HUES6 (cell line): ENCODE measurements at regions not wholly inside any gene's neighbourhood (a gene's known extent, or its start where the extent isn't known, plus 50 kb on each side); places are given as distances from the start of the nearest gene placed in this dataset.

Experiments
- H3K27ac ChIP-seq: 2 replicates; pipeline ENCODE4 v1.7.0; 2013; ENCODE audit warnings: low read depth, mild to moderate bottlenecking, low read length, inconsistent platforms
- H3K27me3 ChIP-seq: 2 replicates; pipeline ENCODE4 v1.6.1; 2013; ENCODE audit warnings: low read length; ENCODE audit not compliant: control insufficient read depth, insufficient read depth
- H3K36me3 ChIP-seq: 2 replicates; pipeline ENCODE4 v1.6.1; 2013; ENCODE audit warnings: low read length; ENCODE audit not compliant: control insufficient read depth, insufficient read depth
- H3K4me1 ChIP-seq: 2 replicates; pipeline ENCODE4 v1.6.1; 2013; ENCODE audit warnings: low read length; ENCODE audit not compliant: control insufficient read depth, insufficient read depth
- H3K4me3 ChIP-seq: 2 replicates; pipeline ENCODE4 v1.5.1; 2013; ENCODE audit warnings: low read depth, low read length
- H3K9ac ChIP-seq: one replicate; pipeline ENCODE4 v1.6.1; 2013; ENCODE audit warnings: mild to moderate bottlenecking, low read length
- H3K9me3 ChIP-seq: 2 replicates; pipeline ENCODE4 v1.6.1; 2013; ENCODE audit warnings: low read depth, low read length; ENCODE audit not compliant: control insufficient read depth, insufficient read depth

DNA sequence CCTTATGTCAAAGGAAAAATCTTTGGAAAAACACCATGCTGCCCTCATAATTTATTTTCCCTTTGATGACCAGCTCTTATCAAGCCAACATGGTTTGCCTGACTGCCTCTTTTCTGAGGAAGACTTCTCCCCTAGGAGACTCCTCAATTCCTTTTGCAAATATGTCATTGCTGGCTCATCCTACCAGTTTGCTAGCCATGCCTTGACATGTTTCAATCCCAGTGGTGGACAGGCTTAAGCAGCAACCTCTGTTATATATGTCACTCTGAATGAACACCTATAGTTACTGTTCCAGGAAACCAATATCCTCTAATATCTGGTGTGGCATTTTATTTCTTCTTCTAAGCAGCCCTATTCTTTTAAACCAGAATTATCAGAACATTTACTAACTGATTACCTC lies 615.8 kb downstream of the HTR1A start:
- Histone ChIP-seq H3K27me3 (no peaks in the 10 kb centered on the region), H3K9ac (no peak overlapping the region), H3K4me3 (no peak overlapping the region), H3K4me1 (peaks cover 8% of the 10 kb centered on the region; the same call in 1 of the 2 replicates), H3K27ac (no peak overlapping the region), H3K36me3 (no peaks in the 10 kb centered on the region), H3K9me3 (peaks cover 4% of the 10 kb centered on the region; the same call in 1 of the 2 replicates)

DNA sequence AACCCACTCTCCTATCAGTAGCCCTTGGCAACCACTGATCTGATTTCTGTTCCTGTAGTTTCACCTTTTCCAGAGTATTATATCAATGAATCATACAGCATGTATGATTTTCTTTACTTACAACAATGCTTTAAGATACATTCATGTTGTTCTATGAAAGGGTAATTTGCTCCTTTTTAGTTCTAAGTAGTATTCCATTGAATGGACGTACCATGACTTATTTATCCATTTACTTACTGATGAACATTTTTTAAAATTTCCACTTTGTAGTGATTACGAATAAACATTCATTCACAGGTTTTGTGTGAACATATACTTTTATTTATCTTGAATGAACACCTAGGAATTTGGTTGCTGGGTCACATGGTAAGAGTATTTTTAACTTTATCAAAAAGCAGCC lies 620.8 kb downstream of the HTR1A start:
- H3K9me3 ChIP-seq, result peaks cover 10% of the 10 kb centered on the region
- H3K4me1 ChIP-seq, result peaks cover 8% of the 10 kb centered on the region; the same call in 1 of the 2 replicates
- H3K27me3 ChIP-seq, result no peaks in the 10 kb centered on the region
- H3K9ac ChIP-seq, result no peak overlapping the region
- H3K27ac ChIP-seq, result no peak overlapping the region
- no peak overlapping the region for H3K4me3 ChIP-seq
- no peaks in the 10 kb centered on the region for H3K36me3 ChIP-seq

DNA sequence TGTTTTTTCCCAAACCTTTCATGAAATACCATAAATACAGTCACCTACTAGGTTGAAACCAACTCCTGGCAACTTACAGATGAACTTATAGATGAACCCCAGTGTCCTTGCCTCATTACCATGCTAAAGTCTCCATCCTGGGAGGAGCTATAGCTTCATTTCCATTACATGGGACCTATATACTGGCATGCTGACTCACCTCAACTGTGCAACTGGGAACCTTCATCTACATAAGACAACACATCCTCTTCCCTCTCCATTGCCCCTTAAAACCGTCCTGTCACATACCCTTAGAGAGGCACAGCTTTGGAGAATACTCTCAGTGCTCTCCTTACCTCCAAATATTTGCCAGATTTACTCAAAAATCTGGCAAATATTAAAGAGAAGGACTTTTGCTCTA lies 638.3 kb downstream of the HTR1A start:
- Histone ChIP-seq H3K9ac (no peak overlapping the region), H3K4me1 (peaks cover 8% of the 10 kb centered on the region; the same call in 1 of the 2 replicates), H3K27ac (no peak overlapping the region), H3K9me3 (no peaks in the 10 kb centered on the region), H3K4me3 (no peak overlapping the region), H3K27me3 (no peaks in the 10 kb centered on the region), H3K36me3 (no peaks in the 10 kb centered on the region)

DNA sequence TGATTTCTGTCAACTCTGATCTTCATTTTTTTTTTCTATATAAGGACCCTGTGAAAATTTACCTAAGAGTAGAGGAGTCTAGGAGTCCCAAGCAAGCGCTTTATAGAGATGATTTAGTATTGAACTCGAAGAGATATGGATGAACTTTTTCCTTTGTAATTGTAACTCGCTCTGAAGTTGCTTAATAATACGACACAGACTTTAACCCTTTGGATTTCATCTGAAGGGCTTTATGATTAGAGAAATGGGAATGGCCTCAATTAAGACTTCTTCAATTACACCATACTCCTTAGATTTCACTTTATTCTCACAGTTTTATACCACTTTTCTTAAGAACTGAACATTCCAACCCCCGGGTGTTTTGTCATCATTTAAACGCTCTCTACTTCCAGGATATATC lies 647.7 kb downstream of the HTR1A start:
- Histone ChIP-seq H3K27ac (no peak overlapping the region), H3K36me3 (no peaks in the 10 kb centered on the region), H3K27me3 (no peaks in the 10 kb centered on the region), H3K4me1 (no peaks in the 10 kb centered on the region), H3K4me3 (no peak overlapping the region), H3K9me3 (no peaks in the 10 kb centered on the region), H3K9ac (no peak overlapping the region)

DNA sequence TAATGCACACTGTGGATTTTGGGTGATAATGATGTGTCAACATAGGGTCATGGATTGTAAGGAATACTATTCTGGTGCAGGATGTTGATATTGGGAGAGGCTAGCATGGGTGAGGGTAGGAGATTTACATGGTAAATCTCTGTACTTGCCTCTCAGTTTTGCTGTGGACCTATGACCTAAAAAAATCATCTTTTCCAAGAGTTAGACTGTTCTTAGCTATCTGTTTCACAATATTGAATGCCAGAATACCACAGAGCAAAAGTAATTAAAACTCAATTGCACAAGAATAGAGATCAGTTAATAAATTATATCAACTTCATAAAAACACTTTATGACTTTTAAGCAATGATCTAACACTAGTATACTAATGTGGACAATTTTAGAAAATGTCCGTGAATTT lies 651.6 kb downstream of the HTR1A start:
- H3K36me3 ChIP-seq, result no peaks in the 10 kb centered on the region
- no peak overlapping the region for H3K4me3 ChIP-seq
- no peak overlapping the region for H3K9ac ChIP-seq
- no peaks in the 10 kb centered on the region for H3K27me3 ChIP-seq
- H3K27ac ChIP-seq, result no peak overlapping the region
- no peaks in the 10 kb centered on the region for H3K9me3 ChIP-seq
- H3K4me1 ChIP-seq, result no peaks in the 10 kb centered on the region

DNA sequence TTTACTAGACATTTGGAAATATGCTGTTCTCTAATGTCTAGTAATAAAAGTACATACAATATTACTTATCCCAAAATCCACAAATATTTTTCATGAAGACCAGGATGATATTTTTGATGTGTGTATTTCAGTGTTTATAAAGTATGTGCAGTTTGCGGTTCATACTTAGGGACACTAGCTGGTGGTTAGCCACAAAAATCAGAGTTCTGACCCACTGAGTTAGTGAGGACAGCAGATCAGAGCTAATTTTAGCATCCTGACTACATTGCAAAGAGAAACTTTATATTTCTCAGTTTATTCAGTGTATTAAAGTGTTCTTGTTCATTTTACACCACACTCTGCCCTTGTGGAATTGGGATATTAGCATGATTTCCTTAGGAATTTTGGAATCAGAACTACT lies 655.3 kb downstream of the HTR1A start:
- H3K9me3 ChIP-seq, result no peaks in the 10 kb centered on the region
- no peak overlapping the region for H3K27ac ChIP-seq
- no peak overlapping the region for H3K4me3 ChIP-seq
- H3K36me3 ChIP-seq, result no peaks in the 10 kb centered on the region
- no peaks in the 10 kb centered on the region for H3K4me1 ChIP-seq
- no peak overlapping the region for H3K9ac ChIP-seq
- no peaks in the 10 kb centered on the region for H3K27me3 ChIP-seq

DNA sequence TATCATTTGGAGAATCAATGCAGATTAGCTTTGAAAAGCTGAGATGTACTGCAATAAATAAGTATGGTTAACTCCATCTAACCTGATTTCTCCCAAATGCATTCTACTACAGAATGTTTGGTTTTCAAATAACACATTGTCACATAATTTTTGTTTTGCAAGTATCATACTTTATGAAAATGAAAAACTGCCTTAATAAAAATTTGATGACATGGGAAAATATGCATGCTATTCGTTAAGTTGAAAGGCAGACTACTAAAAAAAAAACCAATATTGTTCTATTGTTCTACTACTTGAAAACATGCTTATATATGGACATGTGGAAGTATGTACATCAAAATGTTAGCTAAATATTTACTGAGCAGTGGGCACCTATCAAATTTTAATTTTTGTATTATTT lies 668.9 kb downstream of the HTR1A start:
- no peaks in the 10 kb centered on the region for H3K4me1 ChIP-seq
- H3K9me3 ChIP-seq, result no peaks in the 10 kb centered on the region
- H3K27me3 ChIP-seq, result no peaks in the 10 kb centered on the region
- H3K27ac ChIP-seq, result no peak overlapping the region
- no peak overlapping the region for H3K4me3 ChIP-seq
- no peak overlapping the region for H3K9ac ChIP-seq
- H3K36me3 ChIP-seq, result no peaks in the 10 kb centered on the region

DNA sequence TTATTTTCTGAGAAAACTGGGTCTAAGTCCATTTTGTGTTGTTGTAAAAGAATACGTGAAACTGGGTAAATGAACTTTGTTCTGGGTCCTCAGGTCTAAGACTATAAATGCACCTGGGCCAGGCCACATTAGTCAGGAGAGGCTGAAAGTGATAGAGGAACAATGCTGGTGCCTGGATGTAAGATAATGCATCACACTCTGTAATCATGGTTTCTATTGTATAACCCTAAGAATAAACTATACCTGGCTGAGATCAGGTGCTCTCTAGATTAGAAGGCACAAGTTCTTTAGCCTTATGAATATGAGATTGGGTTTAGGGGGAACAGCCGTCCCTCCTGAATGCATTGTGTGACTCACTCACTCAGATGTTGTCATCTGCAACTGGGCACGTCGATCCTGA lies 675.5 kb downstream of the HTR1A start:
- Histone ChIP-seq H3K9me3 (no peaks in the 10 kb centered on the region), H3K27ac (no peak overlapping the region), H3K9ac (no peak overlapping the region), H3K4me1 (no peaks in the 10 kb centered on the region), H3K4me3 (no peak overlapping the region), H3K27me3 (no peaks in the 10 kb centered on the region), H3K36me3 (no peaks in the 10 kb centered on the region)

DNA sequence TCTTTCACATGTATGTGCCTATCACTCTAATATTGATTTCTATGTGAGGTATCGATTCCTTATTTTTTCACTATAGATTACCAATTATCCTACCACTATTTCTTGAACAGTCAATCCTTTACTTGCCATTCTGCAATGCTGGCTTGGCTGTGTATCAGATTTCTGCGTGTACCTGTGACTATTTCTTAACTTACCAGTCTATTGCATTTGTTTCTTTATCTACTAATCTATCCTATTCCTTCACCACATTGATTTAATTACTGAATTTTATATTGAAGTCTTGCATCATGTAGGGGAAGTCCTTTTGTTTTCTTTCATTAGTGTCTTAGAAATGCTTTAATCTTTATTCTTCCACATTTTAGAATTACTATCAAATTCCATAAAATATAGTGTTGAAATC lies 684.8 kb downstream of the LRRC70 start:
- H3K27ac ChIP-seq, result no peak overlapping the region
- no peaks in the 10 kb centered on the region for H3K9me3 ChIP-seq
- H3K36me3 ChIP-seq, result no peaks in the 10 kb centered on the region
- H3K4me3 ChIP-seq, result no peak overlapping the region
- no peaks in the 10 kb centered on the region for H3K27me3 ChIP-seq
- no peak overlapping the region for H3K9ac ChIP-seq
- H3K4me1 ChIP-seq, result no peaks in the 10 kb centered on the region

DNA sequence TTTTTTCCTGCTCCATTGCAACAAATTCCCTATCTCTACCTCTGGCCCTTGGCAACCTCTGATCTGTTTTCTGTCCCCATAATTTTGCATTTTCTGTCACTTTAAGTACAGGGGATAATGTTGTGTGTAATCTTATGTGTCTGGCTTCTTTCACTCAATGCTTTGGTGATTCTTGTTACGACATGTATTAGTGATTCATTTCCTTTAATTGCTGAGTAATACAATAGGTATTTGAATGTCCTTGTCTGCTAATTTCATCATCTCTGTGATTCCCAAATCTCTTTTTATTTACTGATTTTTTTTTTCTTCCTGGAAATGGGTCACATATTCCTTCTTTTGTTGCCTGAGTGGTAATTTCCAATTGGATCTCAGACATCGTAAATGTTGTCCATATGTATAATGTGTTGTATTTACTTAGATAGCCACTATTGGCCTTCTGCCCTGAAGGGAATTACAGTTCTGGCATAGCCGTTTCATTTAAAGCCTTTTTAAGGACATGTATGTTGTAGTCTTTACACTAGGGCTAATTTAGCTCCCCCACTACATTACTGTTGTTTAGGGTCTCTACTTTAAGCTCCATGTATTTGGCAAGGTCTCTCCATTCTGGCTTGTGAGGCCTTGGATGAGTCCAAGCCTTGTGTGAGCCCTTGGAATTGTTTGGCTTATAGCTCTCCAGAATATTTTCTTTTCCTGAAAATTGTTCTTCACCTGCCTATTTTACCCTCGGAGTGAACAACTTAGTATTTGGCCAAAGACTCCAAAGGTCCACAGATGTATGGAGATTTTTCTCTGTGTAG lies 683.8 kb downstream of the LRRC70 start:
- Histone ChIP-seq H3K9me3 (no peaks in the 10 kb centered on the region), H3K4me1 (no peaks in the 10 kb centered on the region), H3K27ac (no peak overlapping the region), H3K4me3 (no peak overlapping the region), H3K27me3 (no peaks in the 10 kb centered on the region), H3K36me3 (no peaks in the 10 kb centered on the region), H3K9ac (no peak overlapping the region)

DNA sequence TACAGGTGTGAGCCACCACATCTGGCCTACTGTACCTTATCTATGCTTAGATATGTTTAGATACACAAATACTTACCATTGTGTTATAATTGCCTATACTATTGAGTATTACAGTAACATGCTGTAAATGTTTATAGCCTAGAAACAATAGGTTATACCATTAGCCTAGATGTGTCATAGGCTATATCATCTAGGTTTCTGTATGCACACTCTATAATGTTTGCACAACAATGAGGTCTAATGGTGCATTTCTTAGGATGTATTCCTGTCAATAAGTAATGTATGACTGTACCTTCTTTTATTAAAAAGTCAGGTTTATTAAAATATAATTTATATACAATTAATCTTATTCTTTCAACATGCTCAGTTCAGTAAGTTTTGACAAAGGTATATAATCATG lies 683.1 kb downstream of the LRRC70 start:
- Histone ChIP-seq H3K4me1 (no peaks in the 10 kb centered on the region), H3K36me3 (no peaks in the 10 kb centered on the region), H3K27ac (no peak overlapping the region), H3K4me3 (no peak overlapping the region), H3K27me3 (no peaks in the 10 kb centered on the region), H3K9me3 (no peaks in the 10 kb centered on the region), H3K9ac (no peak overlapping the region)
